ENCODE measurements at regions not wholly inside any gene's neighbourhood (a gene's known extent, or its start where the extent isn't known, plus 50 kb on each side); places are given as distances from the start of the nearest gene placed in this dataset.

DNA sequence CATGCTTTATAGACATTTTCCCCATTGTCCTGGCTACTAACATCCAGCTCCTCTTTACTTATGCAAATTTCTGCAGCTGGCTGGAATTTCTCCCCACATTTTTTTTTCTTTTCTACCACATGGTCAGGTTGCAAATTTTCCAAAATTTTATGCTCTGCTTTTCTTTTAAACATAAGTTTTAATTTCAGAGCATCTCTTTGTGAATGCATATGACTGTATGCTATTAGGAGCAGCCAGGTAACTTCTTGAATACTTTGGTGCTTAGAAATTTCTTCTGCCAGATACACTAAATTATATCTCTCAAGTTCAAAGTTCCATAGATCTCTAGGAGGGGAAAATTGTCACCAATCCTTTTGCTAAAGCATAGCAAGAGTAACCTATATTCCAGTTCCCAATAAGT lies 365.9 kb downstream of the LRFN5 start:
- H3K4me2 ChIP-seq = no peak overlapping the region; a peak in 1 of 22 replicates
- peaks cover 13 to 30% (median 17%) of the 10 kb centered on the region in 11 experiments for H3K9me3 ChIP-seq (replicated peaks in 1 of 11)
- no peaks in the 10 kb centered on the region for H3K36me3 ChIP-seq
- peak overlapping the region in 1 of 11 experiments; percentile 17; a peak in 2 of 22 replicates for H3K27ac ChIP-seq
- peak overlapping the region in 1 of 10 experiments; percentile 11; a peak in 1 of 20 replicates for H3K4me3 ChIP-seq
- TF ChIP-seq Cebpa-rat (IDR thresholded peaks at IDR 0.05) = no peak
- no peak overlapping the region for H3K9ac ChIP-seq
- H4K20me1 ChIP-seq = no peaks in the 10 kb centered on the region
- H3K4me1 ChIP-seq = peaks cover 0 to 9% (median 0%) of the 10 kb centered on the region in 10 experiments; a peak in 3 of 20 replicates
- H3K27me3 ChIP-seq = no peaks in the 10 kb centered on the region

GRCh38 chr14:41960281-41960680 lies 353.6 kb downstream of the LRFN5 start:
- Histone ChIP-seq H3K36me3 (no peaks in the 10 kb centered on the region), H3K4me3 (no peak overlapping the region), H3K27me3 (no peaks in the 10 kb centered on the region), H4K20me1 (no peaks in the 10 kb centered on the region), H3K9me3 (replicated peaks in 1 of 11) (no peaks in the 10 kb centered on the region), H3K27ac (no peak overlapping the region), H3K4me1 (no peaks in the 10 kb centered on the region), H3K4me2 (no peak overlapping the region), H3K9ac (no peak overlapping the region)
- no peak for TF ChIP-seq Cebpa-rat (IDR thresholded peaks at IDR 0.05)

DNA sequence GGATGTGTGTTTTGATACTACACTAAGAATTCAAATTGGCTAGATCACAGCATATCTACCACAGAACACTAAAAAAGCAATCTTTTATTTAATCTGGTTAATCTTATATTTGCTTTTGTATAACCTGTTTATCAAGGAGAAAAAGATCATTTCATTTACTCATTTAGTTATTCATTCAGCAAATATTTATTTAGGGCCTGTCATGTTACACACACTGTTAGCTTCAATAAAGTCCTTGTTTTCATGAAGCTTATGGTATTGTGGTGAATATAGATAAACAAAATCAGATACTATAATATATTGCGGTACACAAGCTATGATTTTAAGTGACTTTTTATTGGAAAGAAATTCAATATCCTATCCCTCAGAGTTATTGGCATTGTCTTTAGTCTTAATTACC lies 350.8 kb downstream of the LRFN5 start:
- H3K27ac ChIP-seq = no peak overlapping the region
- H4K20me1 ChIP-seq = no peaks in the 10 kb centered on the region
- H3K4me2 ChIP-seq = no peak overlapping the region
- no peak overlapping the region for H3K4me3 ChIP-seq
- H3K9ac ChIP-seq = no peak overlapping the region
- H3K36me3 ChIP-seq = no peaks in the 10 kb centered on the region
- no peak for TF ChIP-seq Cebpa-rat (IDR thresholded peaks at IDR 0.05)
- H3K4me1 ChIP-seq = no peaks in the 10 kb centered on the region
- H3K27me3 ChIP-seq = no peaks in the 10 kb centered on the region
- no peaks in the 10 kb centered on the region; a peak in 1 of 22 replicates for H3K9me3 ChIP-seq (replicated peaks in 1 of 11)
